SW 1271 (cell line): ENCODE measurements at regions not wholly inside any gene's neighbourhood (a gene's known extent, or its start where the extent isn't known, plus 50 kb on each side); places are given as distances from the start of the nearest gene placed in this dataset.

Experiments
- DNase-seq, 2 experiments: peaks; one replicate each; lab custom pipeline; 2025; lab: John Stamatoyannopoulos, UW

DNA sequence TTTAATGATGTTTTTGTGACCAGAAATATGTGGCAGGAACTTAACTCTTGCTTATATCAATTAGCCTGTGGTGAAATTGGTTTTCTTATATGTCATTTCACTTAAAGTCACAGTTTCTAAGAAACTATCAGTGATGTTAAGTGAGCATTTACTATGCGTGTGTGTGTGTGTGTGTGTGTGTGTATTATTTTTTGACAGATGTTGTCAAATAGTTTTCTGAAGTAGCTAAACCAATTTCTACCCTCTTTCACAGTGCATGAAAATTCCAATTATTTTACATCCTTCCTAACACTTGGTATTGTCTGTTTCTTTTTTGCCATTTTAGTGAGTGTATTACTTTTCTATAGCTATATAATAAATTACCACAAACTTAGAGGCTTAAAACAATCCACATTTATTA is 122.1 kb upstream of the CAND1 start:
- DNase-seq = no peak

DNA sequence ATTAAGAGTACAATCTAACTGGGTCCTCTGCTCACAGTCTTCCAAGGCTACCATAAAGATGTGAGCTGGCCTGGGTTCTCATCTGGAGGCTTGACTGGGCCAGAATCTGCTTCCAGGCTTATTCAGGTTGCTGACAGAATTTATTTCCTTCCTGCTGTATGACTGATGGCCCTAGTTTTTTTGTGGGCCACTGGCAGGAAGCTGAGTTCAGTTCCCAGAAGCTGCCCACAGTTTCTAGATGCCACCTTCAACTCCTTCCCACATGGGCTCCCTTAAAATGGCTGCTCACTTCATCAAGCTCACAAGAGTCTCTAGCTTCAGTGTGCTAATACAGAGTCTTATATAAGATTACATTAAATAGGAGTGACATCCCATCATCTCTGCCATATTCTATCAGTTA is 121.7 kb upstream of the CAND1 start:
- no peak for DNase-seq

DNA sequence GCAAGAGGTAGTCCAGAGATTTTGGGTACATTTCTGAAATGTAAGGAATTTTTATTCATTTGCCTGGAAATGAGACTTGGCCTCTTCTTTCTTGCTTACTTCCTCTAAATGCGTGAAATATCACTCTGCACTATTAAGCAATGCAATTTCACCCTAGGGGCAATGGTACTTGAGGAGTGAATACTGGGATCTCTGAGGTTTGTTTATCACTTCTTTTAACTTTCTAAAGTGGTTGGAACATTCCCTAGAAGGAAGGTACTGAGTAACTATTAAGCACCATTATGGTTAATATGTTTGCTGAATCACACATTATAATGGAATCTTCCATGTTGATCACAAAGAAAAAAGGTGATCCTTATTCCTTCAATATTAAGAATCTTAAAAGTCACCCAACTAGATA is 120.9 kb upstream of the CAND1 start:
- no peak for DNase-seq

DNA sequence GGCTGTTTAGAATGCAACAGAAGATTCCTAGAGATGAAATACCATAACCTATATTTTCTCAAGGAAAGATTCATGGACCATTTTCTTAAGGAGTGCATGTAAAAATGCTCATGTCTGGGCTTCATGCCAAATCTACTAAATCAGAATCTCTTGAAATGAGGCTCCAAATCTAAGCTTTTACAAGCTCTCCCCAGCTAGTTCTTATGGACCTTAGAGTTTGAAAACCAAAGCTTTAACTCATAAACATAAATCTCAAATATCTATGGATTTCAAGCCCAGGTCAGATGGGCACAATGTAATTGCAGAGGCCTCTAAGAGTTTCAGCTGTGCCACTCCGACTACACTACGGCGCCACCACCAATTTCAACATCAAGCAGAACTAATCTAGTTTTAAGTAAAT is 117.3 kb upstream of the CAND1 start:
- DNase-seq = no peak

DNA sequence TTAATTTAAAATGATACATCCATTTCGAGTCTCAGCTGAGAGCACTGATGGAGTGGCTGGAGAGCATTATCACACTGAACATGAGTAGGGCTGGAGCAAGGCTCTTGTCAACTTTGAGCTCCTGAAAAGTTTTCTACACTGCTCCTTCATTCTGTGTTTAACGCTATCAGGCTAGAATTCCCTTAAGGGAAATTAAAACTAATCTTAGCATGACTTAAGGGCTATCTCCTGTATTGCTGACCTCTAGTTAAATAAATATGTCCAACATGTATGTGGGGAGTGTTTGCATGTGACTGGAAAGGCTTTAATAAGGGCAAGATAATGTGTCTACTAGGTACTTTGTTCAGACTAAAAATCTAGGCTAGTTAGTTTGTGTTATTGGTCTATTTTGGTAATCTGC is 116.7 kb upstream of the CAND1 start:
- DNase-seq = no peak

DNA sequence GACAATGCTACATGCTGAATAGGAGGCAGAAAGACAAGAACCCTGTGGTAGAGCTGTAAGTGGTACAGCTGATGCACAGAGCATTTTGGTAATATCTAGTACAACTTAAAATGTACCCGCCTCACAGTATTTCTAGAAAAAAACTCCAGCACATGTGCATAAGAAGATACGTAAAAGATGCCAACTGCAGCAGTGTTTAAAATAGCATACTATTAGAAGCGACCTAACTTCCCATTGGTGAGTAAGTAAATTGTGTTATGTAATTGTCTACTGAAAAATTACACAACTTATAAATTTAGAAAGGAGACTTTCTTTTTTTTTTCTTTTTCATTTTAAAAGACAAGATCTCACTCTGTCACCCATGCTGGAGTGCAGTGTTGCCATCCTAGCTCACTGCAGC is 114.3 kb upstream of the CAND1 start:
- no peak for DNase-seq

DNA sequence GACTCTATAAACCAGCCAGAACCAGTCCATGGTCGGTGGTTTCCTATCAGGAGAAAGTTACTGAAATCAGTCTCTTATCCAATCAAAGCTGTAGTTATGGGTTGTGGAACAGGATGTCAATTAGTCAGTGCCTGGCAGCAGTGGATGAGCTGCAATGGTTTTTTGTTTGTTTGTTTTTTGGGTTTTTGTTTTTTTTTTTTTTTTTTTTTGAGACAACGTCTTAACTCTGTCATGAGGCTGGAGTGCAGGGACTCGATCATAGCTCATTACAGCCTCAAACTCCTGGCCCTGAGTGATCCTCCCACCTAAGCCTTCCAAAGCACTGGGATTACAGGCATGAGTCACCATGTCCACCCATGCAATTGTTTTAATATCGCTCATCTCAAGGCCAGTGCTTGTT is 113.3 kb upstream of the CAND1 start:
- DNase-seq = no peak

DNA sequence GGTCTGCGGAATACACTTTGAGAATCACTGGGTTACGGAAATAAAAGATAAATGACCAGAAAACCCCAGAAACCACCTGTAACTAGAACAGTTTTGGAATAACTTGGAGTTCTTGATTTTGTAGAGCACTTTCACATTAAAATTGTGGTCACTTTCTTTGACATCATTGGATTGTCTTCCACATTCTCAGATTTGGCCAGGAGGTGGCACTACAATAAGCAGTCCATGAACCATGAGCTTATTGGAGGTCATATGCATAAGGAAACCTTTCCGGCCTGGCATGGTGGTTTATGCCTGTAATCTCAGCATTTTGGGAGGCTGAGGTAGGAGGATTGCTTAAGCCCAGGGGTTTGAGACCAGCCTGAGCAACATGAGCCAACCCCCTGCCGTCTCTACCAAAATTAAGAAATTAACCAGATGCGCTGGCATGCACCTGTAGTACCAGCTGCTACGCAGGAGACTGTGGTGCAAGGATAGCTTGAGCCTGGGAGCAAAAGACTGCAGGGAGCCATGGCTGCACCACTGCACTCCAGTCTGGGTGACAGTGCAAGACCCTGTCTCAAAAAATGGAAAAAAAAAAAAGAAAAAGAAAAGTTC is 107.7 kb upstream of the CAND1 start:
- DNase-seq = no peak

DNA sequence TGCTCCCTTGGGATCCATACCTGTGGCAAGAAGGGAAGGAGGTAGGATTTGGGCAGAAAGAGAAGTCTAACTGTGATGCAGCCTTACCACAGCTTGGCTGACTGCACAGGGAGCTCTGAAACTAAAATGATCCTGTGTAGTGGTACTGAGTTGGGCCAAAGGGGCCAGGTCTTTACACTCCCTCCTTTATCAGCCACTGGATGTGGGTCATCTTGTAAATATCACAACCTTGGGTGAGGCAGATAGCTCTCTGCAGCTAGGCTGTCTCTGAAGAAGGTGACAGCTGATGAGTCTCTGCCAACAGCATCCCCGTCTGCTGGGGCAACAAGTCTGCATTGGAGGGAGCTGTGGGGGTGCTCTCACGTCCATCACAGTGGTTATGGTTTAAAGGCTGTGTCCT is 95.9 kb upstream of the CAND1 start:
- DNase-seq = no peak

DNA sequence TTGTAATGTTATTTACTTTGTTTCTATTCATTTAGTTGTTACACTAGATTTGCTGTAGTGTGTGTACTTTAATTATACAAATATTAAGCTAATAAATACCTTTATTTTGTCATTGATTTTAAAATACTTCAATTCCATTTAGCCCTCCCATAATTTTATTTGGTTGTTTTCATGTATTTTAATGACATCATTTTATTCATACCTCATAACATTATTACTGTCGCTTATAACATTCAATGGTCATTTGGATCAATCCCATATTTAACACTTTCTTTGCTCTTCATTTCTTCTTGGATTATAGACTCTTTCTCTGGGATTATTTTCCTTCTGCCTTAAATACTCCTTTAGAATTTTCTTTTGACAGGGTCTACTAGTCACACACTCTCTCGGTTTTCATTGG is 86.6 kb upstream of the CAND1 start:
- DNase-seq = no peak

DNA sequence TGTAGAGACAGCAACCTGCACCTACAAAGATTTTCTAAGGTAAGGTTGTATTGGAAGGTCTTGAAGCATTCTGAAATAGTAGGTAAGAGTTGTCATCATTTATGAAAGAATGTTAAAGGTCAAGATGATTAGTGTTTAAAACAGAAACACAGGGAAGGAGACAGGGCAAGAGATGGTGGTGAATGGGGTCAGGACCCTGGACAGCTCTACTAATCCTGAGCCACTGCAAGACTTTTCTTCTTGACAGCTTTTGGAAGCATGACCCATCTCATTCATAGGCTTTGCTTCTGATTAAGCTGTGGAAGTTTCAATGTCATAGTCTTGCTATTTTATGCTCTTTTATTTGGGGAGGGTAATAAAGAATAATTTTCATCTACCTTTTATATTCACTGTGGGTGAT is 75.5 kb upstream of the CAND1 start:
- DNase-seq = no peak

DNA sequence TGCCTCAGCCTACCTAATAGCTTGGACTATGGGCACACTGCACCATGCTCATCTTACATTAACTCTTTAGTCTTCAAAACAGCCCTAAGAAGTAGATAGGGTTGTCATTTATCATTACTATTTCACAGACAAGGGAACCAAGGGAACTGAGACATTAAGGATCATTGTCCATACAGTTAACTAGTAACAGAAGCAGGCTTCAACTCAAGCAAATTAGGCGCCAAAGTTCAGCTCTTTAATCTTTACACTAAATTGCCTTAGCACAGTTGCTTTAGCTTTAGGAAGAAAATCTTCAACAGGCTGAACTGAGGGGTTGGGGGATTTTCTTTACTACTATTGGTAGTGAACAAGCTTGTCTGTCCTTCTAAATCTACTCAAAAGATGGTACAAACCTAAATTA is 68.8 kb upstream of the CAND1 start:
- DNase-seq = no peak

DNA sequence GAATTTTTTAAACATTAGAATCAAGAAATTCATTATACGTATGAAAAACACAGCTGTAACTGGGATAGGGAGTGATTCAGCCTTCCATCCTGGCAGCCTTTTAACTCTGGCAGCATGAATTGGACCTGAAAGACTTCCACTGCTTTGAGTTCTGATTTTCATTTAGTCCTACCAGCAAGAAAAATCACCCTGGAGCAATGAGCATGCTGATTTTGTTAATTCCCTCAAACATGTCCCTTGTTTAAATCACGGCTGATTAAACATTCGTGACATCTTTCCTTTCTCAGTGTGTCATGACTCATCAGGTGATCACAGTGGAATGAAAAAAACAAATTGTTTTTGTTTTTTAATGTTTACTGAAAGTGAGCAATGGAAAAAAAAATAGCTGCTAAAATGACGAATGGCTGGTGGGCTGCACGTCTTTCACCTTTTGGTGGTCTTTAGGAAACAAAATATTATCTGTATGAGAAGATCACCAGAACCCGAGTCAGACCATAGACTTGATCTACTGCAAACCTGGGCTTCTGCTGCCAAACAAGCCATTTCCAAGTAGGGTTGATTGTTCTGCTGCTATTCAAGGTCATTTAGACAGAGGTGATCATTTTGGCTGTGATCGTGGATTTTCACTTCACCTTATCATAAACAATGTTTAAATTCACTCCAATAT is 67.0 kb upstream of the CAND1 start:
- DNase-seq = no peak

DNA sequence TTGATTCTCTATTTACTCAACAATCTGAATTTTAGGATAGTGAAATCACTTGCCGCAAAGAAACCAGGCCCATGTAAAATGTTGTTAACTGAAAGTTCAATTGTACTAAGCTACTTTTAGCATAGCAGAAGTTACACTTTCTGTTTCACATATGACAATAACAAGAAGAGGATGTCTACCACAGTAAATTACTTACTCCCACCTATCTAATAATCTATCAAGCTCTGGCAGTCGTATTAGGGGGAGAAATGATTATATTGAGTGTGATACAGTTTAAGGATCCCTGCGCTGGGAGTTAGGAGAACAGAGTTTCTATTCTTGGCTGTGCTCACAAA is 66.5 kb upstream of the CAND1 start:
- no peak for DNase-seq

DNA sequence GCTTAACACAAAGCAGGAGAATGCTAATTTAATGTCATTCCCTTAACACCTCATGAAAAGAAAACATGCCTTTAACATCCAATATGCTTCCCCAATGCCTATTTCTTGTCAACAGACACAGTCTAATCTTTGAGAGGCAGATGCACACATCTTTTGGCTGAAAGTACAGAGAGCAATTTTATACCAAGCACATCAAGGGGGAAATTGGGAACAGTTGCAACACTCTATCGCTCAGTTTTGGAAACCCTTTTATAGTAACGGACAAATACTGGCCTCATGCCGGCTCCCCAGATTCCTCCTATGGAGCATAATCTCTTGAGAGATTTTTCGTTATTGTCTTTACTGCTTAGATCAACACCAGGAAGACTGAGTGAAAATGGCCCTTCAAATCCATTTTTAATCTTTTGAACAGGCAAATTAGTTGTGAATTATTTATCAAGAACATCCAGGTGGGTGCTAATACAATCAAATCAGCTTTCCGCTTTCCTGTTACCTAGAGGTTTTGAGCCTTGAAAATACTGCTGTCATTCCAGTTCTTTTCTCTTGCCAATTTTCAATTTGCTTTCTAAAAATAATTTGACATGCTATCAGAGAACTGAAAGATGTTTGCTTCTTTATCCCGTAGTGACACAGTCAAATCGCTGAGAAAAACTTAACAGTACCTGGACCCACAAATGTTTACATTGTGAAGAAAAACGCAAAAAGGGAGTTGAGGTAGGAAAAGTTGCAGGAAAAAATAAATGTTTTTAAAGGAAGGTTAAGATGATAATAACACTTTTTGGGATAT is 60.7 kb upstream of the CAND1 start:
- no peak for DNase-seq

DNA sequence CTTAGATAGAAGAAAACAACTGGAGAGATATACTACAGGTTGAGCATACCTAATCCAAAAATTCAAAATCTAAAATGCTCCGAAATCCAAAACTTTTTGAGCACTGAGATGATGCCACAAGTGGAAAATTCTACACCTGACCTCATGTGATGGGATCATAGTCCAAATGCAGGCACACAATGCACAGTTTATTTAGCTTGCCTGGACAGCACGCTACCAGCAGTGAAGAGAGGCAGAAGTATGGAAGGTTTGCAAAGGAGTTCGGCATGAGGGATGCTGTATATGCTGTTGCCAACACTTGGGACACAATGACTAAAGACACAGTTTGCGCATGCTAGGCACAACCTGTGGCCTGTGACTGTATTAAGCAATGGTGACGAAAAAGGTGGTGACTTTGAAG is 58.1 kb upstream of the CAND1 start:
- DNase-seq = no peak

DNA sequence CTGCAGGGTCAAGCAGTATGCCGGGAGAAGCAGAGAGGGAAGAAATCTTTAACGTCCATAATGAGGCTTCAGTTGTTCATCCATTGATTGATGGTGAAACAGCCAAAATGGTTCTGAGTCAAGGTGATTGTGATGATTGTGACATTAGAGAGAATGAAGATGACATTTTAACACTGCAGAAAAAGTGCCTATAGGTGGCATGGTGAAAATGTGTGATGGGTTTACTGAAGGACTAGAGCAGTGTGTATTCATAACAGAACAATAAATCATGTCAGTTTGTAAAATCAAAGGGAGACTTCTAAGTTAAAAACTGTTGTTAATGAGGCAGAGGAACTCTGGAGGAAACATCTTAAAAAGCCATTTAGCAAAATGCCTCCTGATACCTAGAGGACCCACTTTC is 57.7 kb upstream of the CAND1 start:
- no peak for DNase-seq

DNA sequence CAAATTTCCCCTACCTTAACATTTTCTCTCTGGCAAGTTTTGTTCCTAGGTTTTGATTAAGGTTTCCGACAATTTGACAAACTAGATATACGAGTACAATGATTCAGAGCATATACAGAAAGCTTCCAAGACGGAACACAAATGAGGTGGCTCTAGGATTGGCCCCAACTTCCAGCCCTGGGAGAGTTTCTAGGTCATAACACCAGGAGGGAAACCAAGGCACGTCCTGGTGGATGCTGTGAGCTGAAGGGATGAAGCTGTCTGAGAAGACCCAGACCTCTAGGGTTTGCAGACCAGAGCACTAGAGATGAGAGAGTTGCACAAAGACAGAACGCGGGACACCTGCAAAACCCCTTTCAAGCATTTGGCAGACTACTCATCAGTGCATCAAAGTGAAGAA is 51.5 kb upstream of the CAND1 start:
- no peak for DNase-seq
